Osteocyte (in vitro differentiated cells): ENCODE measurements at regions not wholly inside any gene's neighbourhood (a gene's known extent, or its start where the extent isn't known, plus 50 kb on each side); places are given as distances from the start of the nearest gene placed in this dataset.

ENCODE experiments used
- DNase-seq: peaks from one replicate; pipeline ENCODE4 v3.0.0; 2021; ENCODE audit warnings: mixed read lengths; ENCODE audit not compliant: unreplicated experiment; ENCODE audit errors: extremely low spot score
- H3K27ac Mint-ChIP-seq: one replicate; pipeline ENCODE4 v1.8.0; 2021; ENCODE audit warnings: mild to moderate bottlenecking, mixed read lengths; ENCODE audit not compliant: unreplicated experiment
- H3K27me3 Mint-ChIP-seq: one replicate; pipeline ENCODE4 v1.8.0; 2021; ENCODE audit warnings: mixed read lengths; ENCODE audit not compliant: unreplicated experiment
- H3K36me3 Mint-ChIP-seq: one replicate; pipeline ENCODE4 v1.8.0; 2021; ENCODE audit warnings: mixed read lengths; ENCODE audit not compliant: unreplicated experiment
- H3K4me1 Mint-ChIP-seq: one replicate; pipeline ENCODE4 v1.8.0; 2021; ENCODE audit warnings: mixed read lengths; ENCODE audit not compliant: unreplicated experiment
- H3K4me3 Mint-ChIP-seq: one replicate; pipeline ENCODE4 v1.8.0; 2021; ENCODE audit warnings: mild to moderate bottlenecking, moderate library complexity, mixed read lengths; ENCODE audit not compliant: unreplicated experiment
- H3K9me3 Mint-ChIP-seq: one replicate; pipeline ENCODE4 v1.8.0; 2021; ENCODE audit warnings: mixed read lengths; ENCODE audit not compliant: unreplicated experiment
- TF ChIP-seq, protein P1 (sequence below): fragments of 200-600 bp; sonication (generic); IDR thresholded peaks from 2 replicates; pipeline ENCODE4 v1.5.0; 2021; ENCODE audit warnings: antibody characterized with exemption, mild to moderate bottlenecking, moderate library complexity

DNA sequence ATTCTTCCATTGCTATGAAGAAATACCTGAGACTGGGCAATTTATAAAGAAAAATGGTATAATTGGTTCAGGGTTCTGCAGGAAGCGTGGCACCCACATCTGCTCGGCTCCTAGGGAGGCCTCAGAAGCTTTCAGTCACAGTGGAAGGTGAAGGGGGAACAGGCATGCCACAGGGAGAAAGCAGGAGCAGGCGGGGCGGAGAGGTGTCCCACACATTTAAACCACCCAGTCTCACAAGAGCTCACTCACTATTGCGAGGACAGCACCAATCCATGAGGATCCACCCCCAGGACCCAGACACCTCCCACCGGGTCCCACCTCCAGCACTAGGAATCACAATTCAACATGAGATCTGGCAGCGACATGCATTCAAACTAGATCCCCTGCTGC, 56.0 kb upstream of the C14orf180 start:
- H3K4me3 Mint-ChIP-seq, result no peak overlapping the region
- H3K9me3 Mint-ChIP-seq, result peaks cover 36% of the 10 kb centered on the region
- H3K27ac Mint-ChIP-seq, result no peak overlapping the region
- H3K27me3 Mint-ChIP-seq, result no peaks in the 10 kb centered on the region
- TF ChIP-seq, protein P1, sequence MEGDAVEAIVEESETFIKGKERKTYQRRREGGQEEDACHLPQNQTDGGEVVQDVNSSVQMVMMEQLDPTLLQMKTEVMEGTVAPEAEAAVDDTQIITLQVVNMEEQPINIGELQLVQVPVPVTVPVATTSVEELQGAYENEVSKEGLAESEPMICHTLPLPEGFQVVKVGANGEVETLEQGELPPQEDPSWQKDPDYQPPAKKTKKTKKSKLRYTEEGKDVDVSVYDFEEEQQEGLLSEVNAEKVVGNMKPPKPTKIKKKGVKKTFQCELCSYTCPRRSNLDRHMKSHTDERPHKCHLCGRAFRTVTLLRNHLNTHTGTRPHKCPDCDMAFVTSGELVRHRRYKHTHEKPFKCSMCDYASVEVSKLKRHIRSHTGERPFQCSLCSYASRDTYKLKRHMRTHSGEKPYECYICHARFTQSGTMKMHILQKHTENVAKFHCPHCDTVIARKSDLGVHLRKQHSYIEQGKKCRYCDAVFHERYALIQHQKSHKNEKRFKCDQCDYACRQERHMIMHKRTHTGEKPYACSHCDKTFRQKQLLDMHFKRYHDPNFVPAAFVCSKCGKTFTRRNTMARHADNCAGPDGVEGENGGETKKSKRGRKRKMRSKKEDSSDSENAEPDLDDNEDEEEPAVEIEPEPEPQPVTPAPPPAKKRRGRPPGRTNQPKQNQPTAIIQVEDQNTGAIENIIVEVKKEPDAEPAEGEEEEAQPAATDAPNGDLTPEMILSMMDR, result no peak
- DNase-seq, result peak; percentile 54
- no peaks in the 10 kb centered on the region for H3K4me1 Mint-ChIP-seq
- no peaks in the 10 kb centered on the region for H3K36me3 Mint-ChIP-seq

DNA sequence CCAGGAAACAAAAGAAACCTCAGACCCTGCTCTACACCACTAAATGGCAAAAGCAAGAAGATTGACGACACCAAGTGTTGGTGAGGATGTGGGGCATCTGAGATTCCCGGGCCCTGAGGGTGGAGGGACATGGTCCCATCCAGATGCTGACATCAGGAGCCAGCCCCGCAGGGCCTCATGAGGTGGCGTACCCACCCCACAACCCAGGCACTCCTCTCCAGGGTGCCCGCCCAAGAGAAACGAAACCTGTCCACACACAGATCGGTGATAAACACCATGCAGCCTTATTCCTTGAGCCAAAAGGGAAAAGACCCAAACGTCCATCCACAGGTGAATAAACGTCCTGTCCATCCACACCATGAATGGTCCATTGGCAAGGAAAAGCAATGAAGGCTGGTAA, 54.8 kb upstream of the C14orf180 start:
- TF ChIP-seq, protein P1, result no peak
- H3K27ac Mint-ChIP-seq, result no peak overlapping the region
- peak; percentile 75 for DNase-seq
- no peaks in the 10 kb centered on the region for H3K4me1 Mint-ChIP-seq
- no peak overlapping the region for H3K4me3 Mint-ChIP-seq
- H3K27me3 Mint-ChIP-seq, result no peaks in the 10 kb centered on the region
- no peaks in the 10 kb centered on the region for H3K36me3 Mint-ChIP-seq
- H3K9me3 Mint-ChIP-seq, result peaks cover 36% of the 10 kb centered on the region

DNA sequence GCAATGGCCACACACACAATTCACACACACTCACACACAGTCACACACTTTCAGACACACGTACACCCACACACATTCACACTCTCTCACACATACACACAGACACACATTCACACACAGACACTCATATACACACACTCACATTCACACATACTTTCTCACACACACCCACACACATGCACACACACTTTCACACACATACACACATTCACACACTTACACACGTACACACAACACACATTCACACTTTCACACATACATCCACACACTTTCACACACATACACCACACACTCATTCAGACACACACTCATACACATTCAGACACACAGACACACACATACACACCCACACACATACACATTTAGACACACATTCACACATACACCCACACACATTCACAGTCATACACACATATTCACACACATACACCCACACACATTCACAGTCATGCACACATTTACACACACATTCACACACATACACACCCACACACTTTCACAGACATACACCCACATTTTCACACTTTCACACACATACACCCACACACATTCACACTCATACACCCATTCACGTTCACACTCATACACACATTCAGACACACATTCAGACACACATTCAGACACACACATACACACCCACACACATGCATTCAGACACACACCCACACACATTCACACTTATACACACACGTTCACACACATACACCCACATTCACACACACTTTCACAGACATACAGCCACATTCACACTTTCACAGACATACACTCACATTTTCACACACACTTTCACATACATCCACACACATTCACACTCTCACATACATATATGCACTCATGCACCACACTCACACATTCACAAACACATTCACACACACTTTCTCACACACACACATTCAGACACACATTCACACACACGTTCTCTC, 52.6 kb upstream of the C14orf180 start:
- Mint-ChIP-seq H3K4me1 (no peaks in the 10 kb centered on the region), H3K27me3 (no peaks in the 10 kb centered on the region), H3K9me3 (peaks cover 30% of the 10 kb centered on the region), H3K4me3 (no peak overlapping the region), H3K36me3 (no peaks in the 10 kb centered on the region), H3K27ac (no peak overlapping the region)
- TF ChIP-seq, protein P1, result no peak
- peak; percentile 27 for DNase-seq

DNA sequence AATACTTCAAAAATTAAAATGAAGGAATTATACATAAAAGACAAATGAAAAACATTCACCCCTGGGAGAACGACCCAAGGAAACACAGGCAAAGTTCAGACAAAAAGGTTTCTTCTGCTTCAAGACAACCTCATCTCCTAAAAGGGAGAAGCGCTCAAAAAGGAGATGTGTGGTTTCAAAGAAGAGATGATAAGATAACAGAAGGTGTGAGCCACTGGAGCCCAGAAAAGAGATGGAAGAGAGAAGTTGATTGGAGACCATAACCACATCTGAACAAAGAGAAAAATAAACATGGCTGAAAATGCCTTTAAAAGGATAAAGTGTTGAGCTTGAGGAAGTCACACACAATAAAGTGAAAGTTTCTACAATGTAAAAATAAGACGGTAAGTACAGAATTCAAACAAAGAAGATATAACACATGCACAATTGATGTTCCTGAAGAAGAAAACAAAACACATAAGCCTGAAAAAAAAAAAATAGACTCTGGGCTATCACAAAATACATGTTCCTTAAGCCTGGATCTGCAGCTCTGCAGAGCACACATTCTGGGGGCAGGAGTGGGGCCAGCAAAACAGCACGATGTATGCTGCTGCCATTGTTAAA, 51.6 kb upstream of the C14orf180 start:
- Mint-ChIP-seq H3K4me3 (no peak overlapping the region), H3K36me3 (no peaks in the 10 kb centered on the region), H3K4me1 (no peaks in the 10 kb centered on the region), H3K27me3 (no peaks in the 10 kb centered on the region), H3K27ac (no peak overlapping the region), H3K9me3 (peaks cover 30% of the 10 kb centered on the region)
- peak; percentile 2 for DNase-seq
- TF ChIP-seq, protein P1, result no peak

DNA sequence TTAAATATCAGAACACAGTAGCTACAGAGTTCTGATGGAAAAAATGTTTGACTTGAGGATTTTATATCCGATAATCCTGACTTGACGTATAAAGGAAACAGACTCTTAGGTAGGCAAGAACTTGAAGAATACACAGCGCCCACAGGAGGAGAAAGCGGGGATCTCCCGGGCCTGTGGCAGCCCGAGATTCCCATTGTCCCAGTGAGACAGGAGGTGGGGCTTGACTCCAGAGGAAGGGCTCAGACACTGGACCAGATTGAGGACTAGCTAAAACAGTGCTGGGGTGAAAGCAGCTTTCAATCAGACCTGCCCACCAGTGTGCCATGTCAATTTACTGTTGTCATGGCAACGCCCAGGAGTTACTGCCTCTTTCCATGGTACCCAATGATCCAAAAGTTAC, 51.1 kb upstream of the C14orf180 start:
- no peak overlapping the region for H3K27ac Mint-ChIP-seq
- no peaks in the 10 kb centered on the region for H3K27me3 Mint-ChIP-seq
- H3K9me3 Mint-ChIP-seq, result peaks cover 30% of the 10 kb centered on the region
- DNase-seq, result peak; percentile 69
- no peaks in the 10 kb centered on the region for H3K4me1 Mint-ChIP-seq
- no peak overlapping the region for H3K4me3 Mint-ChIP-seq
- TF ChIP-seq, protein P1, result no peak
- H3K36me3 Mint-ChIP-seq, result no peaks in the 10 kb centered on the region
